ENCODE measurements at regions not wholly inside any gene's neighbourhood (a gene's known extent, or its start where the extent isn't known, plus 50 kb on each side); places are given as distances from the start of the nearest gene placed in this dataset.

DNA sequence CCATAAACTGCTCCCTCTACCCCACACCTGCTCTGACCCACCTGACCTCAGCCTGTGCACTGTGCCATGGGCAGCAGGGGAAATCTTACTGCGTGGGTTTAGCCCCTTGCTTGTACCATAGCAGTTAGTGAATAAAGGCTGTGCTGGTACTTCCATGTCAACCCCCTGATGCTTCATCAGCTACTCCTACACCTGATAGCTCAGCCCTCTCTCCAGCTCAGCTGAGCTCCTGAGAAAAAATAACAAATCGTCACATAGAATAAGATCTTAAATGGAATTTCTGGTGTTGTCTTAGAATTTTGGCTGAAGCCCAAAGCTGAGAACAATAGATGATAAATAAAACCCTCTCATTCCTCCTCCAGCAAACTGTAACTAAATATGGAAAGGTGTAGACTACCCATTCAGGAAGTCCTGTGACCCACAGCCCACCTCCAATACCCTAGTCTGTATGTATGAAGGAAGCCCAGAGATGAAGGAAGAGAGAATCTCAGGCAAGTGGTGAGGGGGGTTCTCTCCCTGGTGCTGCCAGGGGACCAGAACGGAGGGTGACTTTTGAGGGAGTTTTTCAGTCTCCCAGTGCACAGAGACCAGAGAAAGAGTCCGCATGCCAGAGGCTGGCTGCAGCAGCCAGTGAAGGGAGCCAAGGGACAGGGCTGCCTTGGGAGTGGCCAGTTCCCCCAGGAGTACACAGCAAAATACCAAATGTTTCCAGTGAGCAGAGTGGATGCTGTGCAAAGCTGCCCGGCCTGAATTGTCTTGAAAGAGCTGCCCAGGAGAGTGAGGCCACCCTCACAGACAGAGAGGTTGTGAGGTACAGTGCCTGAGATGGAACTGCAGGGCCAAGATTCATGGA, 227.3 kb downstream of the QDPR start:
- Histone ChIP-seq H3K27ac (no peak overlapping the region), H3K9me3 (no peaks in the 10 kb centered on the region), H3K4me1 (no peaks in the 10 kb centered on the region), H3K36me3 (no peaks in the 10 kb centered on the region), H3K27me3 (no peaks in the 10 kb centered on the region), H3K4me3 (no peak overlapping the region)
- TF ChIP-seq, protein P1, sequence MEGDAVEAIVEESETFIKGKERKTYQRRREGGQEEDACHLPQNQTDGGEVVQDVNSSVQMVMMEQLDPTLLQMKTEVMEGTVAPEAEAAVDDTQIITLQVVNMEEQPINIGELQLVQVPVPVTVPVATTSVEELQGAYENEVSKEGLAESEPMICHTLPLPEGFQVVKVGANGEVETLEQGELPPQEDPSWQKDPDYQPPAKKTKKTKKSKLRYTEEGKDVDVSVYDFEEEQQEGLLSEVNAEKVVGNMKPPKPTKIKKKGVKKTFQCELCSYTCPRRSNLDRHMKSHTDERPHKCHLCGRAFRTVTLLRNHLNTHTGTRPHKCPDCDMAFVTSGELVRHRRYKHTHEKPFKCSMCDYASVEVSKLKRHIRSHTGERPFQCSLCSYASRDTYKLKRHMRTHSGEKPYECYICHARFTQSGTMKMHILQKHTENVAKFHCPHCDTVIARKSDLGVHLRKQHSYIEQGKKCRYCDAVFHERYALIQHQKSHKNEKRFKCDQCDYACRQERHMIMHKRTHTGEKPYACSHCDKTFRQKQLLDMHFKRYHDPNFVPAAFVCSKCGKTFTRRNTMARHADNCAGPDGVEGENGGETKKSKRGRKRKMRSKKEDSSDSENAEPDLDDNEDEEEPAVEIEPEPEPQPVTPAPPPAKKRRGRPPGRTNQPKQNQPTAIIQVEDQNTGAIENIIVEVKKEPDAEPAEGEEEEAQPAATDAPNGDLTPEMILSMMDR (IDR thresholded peaks at IDR 0.05): no peak
- TF ChIP-seq POLR2A (IDR thresholded peaks at IDR 0.05): no peak
- no peak for DNase-seq

DNA sequence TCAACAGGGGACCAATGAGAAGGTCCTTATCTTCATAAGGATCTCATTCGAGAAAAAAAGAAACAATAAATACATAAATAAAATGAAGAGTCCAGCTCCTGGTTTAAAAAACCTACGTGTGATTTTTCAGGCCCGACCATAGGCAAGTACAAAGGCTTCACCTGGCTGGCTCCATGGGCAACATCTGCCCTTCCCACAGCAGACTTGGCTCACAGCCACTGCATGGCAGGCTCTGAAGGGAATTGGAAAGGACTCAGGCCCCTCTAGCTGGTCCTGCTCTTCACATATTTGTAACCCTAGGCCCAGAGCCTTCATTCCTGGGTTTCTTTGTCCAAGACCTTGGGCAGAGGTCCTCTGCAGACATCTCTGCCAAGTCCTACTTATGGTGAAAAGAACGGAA, 228.1 kb downstream of the QDPR start:
- H3K36me3 ChIP-seq: no peaks in the 10 kb centered on the region
- no peaks in the 10 kb centered on the region for H3K9me3 ChIP-seq
- H3K27ac ChIP-seq: no peak overlapping the region
- TF ChIP-seq POLR2A (IDR thresholded peaks at IDR 0.05): no peak
- TF ChIP-seq, protein P1 (IDR thresholded peaks at IDR 0.05): no peak
- no peaks in the 10 kb centered on the region for H3K27me3 ChIP-seq
- DNase-seq: no peak
- no peaks in the 10 kb centered on the region for H3K4me1 ChIP-seq
- H3K4me3 ChIP-seq: no peak overlapping the region

DNA sequence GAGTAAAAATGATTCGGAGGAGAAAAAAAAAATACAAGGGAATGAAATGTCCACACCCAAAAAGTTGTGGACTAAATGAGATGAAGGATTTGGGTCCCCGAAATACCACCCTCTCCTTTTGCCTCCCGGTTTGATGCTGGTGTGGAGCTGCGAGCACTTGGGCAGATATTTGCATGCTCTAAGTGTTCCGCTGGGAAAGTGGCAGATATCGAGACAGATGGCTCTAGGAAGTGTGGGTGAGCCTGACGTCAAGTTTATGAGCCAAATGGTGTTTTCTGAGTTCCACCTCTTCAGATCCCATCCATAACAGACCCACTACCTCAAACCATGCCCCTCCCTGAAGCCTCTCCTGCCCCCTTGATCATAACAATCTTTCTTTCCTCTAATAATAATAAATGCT, 228.6 kb downstream of the QDPR start:
- no peaks in the 10 kb centered on the region for H3K4me1 ChIP-seq
- no peak for TF ChIP-seq POLR2A (IDR thresholded peaks at IDR 0.05)
- TF ChIP-seq, protein P1 (IDR thresholded peaks at IDR 0.05): no peak
- H3K27me3 ChIP-seq: no peaks in the 10 kb centered on the region
- no peak for DNase-seq
- H3K27ac ChIP-seq: no peak overlapping the region
- H3K9me3 ChIP-seq: no peaks in the 10 kb centered on the region
- H3K36me3 ChIP-seq: no peaks in the 10 kb centered on the region
- H3K4me3 ChIP-seq: no peak overlapping the region

DNA sequence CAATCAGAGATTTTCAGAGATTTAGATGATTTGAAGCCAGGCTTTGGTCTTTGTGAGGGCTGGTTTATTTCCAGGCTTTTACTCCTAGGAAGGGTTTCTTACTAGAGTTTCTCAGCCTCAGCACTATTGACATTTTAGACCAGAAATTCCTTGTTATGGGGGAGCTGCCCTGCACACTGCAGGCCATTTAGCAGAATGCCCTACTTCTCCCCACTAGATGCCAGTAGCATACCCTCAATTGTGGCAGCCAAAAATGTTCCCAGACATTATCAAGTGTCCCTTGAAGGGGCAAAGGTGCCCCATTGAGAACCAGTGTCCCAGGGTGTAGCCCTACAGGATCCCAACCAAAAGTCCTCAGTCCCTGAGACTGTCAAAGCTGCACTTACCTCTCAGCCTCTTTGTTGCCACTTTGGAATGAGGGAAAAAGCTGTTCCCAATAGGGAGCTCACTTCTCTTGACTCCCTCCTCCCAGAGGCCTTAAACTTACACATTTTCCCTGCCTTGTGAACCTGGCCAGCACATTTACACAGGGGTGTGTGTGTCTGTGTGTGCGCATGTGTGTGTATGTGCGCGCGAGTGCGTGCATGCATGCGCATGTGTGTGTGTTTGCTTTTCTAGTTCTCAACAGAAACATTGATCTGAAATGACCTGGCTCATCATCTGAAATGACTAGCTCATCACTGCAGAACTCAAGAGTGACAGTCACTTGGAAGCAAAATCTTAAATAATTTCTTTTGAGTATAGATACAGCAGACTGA, 231.4 kb downstream of the QDPR start:
- Histone ChIP-seq H3K4me3 (no peak overlapping the region), H3K27ac (no peak overlapping the region), H3K36me3 (no peaks in the 10 kb centered on the region), H3K27me3 (no peaks in the 10 kb centered on the region), H3K9me3 (no peaks in the 10 kb centered on the region), H3K4me1 (no peaks in the 10 kb centered on the region)
- TF ChIP-seq, protein P1 (IDR thresholded peaks at IDR 0.05): no peak
- TF ChIP-seq POLR2A (IDR thresholded peaks at IDR 0.05): no peak
- DNase-seq: no peak

DNA sequence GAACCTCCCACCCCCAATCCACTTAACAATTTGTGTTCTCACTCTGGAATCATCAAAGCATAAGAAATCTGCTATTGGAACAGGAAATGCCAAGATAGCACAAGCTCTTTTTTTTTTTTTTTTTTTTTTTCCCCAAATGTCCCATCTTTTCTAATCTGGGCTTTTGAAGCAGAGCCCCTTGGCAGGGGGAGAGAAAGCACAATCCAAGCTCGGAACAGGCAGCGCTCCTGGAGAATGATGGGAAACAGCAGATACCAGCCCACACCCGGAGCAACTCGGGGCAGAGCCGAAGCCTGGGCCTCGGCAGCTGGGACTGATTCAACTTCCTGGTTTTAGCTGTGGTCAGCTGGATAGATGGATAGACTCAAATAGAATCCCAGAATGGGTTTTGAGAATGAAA, 235.1 kb downstream of the QDPR start:
- Histone ChIP-seq H3K4me1 (no peaks in the 10 kb centered on the region), H3K27me3 (no peaks in the 10 kb centered on the region), H3K27ac (no peak overlapping the region), H3K4me3 (no peak overlapping the region), H3K36me3 (no peaks in the 10 kb centered on the region), H3K9me3 (no peaks in the 10 kb centered on the region)
- no peak for DNase-seq
- TF ChIP-seq, protein P1 (IDR thresholded peaks at IDR 0.05): no peak
- TF ChIP-seq POLR2A (IDR thresholded peaks at IDR 0.05): no peak
